Activated T-cell treated with anti-CD3 and anti-CD28 coated beads for 4 hours (primary cell): ENCODE measurements at regions not wholly inside any gene's neighbourhood (a gene's known extent, or its start where the extent isn't known, plus 50 kb on each side); places are given as distances from the start of the nearest gene placed in this dataset.

ENCODE experiments used
- DNase-seq: peaks from one replicate; pipeline ENCODE4 v3.0.0-alpha.2; 2020

GRCh38 chr18:78726326-78727056, 253.1 kb upstream of the SALL3 start:
- no peak for DNase-seq

DNA sequence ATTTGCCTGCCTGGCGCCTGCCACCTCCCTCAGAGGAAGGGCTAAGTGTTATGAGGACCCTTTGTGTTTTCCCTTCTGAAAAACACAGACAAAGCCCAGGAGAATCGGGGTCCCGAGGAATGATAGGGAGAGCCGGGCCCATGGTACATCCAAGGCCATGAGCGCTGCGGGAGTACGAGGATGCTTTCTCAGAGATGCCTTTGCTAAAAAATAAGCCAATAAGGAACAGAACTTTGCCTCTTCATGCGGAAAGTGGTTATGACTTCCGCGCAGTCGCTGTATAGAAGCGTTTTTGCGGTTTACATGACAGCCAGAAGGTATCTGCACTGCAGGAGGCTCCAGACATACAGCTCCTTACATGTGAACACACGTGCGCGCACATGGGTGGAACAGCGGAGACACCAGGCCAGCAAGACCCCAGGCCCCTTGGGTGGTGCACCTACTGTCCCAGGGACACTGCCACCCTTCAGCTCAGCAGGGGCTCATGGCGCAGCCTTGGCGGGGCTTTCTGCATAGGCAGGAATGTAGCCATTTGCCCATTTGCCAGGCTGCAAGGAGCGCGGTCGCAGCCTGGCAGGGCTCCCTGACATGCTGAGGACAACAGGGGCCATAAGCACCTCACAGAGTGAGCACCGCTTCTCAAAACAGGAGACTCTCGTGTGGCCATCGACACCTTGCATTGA, 252.4 kb upstream of the SALL3 start:
- no peak for DNase-seq

- no peak for DNase-seq
Observed at GRCh38 chr18:78727877-78728783, 251.5 kb upstream of the SALL3 start.

GRCh38 chr18:78728784-78729467, 250.7 kb upstream of the SALL3 start:
- DNase-seq: no peak

DNA sequence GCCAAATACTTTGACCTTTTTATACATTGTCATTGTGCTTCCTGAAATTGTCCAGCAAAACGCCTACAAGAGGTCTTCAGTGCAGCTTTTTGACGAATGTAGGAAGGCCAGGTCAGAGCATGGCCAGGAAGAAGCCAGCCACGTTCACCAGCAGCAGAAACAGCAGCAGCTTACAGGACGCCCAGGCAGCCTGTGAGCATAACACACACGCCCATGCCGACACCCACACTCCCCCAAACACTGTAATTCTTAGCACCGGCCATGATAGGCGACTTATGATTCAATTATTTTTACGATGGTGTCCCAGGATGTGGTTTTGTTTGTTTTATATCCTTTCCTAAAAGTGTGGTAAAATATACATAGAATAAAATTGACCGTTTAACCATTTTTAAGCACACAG, 249.1 kb upstream of the SALL3 start:
- no peak for DNase-seq

GRCh38 chr18:78731016-78731397, 248.6 kb upstream of the SALL3 start:
- DNase-seq: no peak

GRCh38 chr18:78731398-78732032, 248.1 kb upstream of the SALL3 start:
- DNase-seq: no peak

GRCh38 chr18:78732273-78733210, 247.1 kb upstream of the SALL3 start:
- DNase-seq: no peak

DNA sequence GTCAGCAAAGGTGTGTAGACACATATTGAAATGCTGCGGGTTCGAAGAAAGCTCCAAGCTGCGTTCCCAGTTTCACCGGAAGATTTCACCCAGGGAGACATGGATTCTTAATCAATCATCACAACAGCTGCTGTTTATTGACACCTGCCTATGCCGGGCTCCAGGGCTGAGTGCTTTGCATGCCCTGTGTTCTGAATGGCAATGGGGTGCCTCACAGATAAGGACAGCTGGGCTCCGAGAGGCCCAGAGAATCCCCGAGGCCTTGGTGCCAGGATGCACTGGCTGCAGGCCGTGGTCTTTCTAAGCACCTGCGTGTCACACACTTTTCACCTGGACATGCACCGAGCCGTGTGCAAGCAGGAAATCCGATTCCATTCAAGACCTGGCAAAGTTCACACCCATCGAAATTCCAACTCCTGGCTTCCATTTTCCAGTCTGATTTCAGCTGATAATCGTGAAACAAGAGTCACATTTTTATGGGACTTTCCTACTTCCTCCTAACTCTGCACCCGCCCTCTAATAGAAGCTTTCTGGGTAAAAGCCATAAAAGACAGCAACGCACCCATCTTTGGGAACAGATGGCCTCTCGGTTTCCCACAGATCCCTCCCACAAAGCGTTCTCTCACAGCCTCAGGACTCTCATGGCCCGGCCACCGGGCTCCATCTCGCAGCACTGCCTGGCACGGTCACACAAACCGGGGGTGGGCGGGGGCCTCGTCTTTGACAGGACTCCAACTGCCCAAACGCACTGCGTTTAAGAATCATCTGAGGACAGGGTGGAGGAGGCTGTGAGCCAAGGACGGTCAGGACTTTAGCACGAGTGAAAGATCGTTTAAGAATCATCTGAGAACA, 245.6 kb upstream of the SALL3 start:
- no peak for DNase-seq

GRCh38 chr18:78734614-78734945, 245.0 kb upstream of the SALL3 start:
- DNase-seq: no peak

GRCh38 chr18:78735131-78736014, 244.2 kb upstream of the SALL3 start:
- no peak for DNase-seq

DNA sequence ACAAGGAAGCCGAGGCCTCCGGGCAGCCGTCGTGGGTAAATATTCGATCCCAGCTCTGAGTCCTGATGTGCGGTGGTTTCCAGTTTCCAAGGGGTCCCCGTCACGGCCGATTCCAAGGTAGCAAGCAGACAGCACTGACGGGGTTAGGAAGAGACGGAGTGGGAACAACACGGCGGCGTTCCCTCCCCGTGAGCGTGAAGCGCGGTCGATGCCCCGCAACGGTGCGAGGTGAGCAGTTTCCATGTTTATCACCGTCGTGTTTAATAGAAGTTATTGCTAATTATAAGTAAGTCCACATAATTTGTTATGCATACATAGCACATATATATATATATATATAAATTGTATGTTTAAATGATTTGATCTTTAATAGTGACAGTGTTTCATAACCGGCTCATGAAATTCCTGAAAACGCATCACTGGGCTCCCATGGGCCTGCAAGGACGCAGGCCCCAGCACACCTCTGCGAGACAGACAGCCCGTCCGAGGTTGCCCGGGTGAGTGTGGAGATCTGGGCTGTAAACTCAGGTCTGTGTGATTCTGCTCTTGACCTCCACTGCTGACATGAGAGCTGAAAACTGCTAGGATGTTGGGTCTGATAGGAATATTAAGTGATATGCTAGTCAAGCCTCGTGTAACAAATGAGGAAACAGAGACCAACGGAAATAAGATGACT, 243.5 kb upstream of the SALL3 start:
- DNase-seq: no peak

DNA sequence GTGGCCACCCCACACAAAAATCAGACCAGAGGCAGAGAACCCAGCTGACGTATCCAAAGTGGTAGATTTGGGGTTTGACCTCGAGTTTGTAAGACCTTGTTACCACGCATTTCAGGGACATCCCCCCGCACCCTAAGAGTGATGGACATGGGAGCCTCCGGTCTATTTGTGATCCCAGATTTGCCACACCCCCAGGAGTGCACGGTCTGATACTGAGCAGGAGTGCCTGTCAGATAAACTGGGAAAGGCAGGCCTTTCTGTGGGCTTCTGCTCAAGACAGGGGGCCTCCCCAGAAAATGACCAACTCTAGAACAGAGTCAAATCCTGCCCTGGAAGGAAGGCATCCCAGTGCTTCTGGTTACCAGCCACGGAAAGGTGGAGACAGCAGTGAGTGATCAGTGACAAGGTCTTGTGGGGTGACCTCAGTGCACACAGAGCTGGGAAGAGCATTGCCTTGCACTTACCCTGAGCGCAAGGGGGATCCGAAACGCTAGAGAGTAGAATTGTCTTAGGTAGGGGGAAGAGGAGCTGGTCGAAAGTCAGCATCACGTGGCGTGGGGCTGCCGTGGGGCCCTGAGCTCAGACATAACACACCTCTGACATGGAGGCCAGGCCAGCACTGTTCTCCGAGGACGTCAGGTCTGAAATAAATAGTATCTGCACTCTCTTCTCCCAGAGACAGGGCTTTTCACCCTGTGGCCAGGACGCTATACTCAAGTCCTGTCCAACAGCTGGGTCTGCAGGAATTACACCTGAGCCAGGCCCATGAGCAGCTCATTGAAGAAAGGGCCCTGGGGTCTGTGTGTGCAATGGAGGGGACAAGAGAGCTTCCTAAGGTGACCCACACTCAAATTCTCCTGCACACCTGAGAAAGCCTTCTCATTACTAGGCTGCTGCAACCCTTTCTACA, 242.4 kb upstream of the SALL3 start:
- DNase-seq: no peak

DNA sequence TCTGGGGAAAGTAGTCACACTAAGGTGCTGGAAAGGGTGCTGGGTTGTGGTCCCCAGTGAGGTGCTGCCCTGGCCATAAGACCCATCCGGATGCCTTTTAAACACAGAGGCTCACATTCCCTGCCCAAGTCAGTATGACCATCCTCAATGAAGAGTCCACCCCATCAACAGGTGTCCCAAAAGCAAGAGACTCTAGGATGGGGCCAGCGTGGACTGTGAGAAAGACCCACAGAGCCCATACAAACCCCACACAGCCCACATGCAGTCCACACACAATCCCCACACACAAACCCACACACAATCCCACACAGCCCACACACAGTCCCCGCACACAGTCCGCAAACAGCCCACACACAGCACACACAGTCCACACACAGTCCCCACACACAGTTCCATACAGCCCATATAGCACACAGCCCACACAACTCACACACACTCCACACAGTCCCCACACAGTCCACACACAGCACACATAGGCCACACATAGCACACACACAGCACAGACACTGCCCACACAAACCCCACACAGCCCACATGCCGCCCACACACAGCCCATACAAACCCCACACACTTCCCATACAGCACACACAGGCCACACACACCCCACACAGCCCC, 241.4 kb upstream of the SALL3 start:
- no peak for DNase-seq

GRCh38 chr18:78739115-78739514, 240.5 kb upstream of the SALL3 start:
- DNase-seq: no peak

DNA sequence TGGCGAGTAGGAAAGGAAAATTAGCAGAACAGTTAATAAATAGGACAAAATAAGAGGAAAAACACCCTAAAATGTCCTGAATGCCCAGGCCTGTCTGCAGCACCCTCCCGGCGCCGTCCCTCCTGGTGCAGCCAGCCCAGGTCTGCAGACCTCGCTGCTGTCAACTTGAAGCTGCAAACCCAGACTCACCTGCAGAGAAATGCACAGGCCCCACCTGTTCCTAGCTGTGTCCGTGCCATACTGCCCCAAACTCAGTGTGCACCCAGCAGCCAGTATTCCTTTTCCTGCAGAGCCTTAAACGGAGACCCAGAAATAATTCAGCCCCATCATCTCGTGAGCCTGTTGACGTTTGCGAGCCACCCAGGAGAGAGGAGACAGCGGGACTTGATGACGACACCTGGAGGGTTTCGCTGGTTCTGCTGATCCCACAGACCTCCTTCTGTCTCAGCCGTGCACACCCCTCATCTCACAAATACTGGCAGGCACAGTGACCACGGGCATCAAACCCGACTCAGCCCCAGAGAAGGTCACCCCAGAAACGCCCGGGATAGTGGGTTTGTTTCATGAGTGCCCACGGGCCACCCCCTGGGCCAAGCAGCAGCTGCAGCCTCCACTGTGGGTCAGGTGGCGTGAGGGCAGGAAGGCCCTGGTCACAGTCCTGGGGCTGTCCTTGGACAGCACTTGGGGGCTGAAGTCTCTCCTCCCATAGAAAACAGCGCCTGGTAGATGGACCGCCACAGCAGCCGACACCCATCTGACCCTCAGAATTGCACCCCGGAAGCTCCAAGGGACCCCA, 239.5 kb upstream of the SALL3 start:
- DNase-seq: no peak
